Type B pancreatic cell (in vitro differentiated cells): ENCODE measurements at regions not wholly inside any gene's neighbourhood (a gene's known extent, or its start where the extent isn't known, plus 50 kb on each side); places are given as distances from the start of the nearest gene placed in this dataset.

ENCODE experiments used
- DNase-seq: peaks from one replicate; pipeline ENCODE4 v3.0.0; 2021; ENCODE audit warnings: mixed read lengths; ENCODE audit not compliant: unreplicated experiment; ENCODE audit errors: extremely low spot score
- H3K27ac Mint-ChIP-seq: 2 replicates; pipeline ENCODE4 v1.8.0; 2021; ENCODE audit warnings: mild to moderate bottlenecking, mixed read lengths
- H3K27me3 Mint-ChIP-seq: 2 replicates; pipeline ENCODE4 v1.8.0; 2021; ENCODE audit warnings: mixed read lengths
- H3K36me3 Mint-ChIP-seq: 2 replicates; pipeline ENCODE4 v1.8.0; 2021; ENCODE audit warnings: mixed read lengths
- H3K4me1 Mint-ChIP-seq: one replicate; pipeline ENCODE4 v1.8.0; 2021; ENCODE audit warnings: mixed read lengths; ENCODE audit not compliant: unreplicated experiment
- H3K4me3 Mint-ChIP-seq: 2 replicates; pipeline ENCODE4 v1.8.0; 2021; ENCODE audit warnings: mild to moderate bottlenecking, mixed read lengths
- H3K9me3 Mint-ChIP-seq: 2 replicates; pipeline ENCODE4 v1.8.0; 2021; ENCODE audit warnings: mixed read lengths
- TF ChIP-seq, protein P1 (sequence below): fragments of 200-600 bp; sonication (generic); conservative IDR thresholded peaks from 2 replicates; pipeline ENCODE4 v1.5.0; 2021; ENCODE audit warnings: antibody characterized with exemption, mild to moderate bottlenecking

DNA sequence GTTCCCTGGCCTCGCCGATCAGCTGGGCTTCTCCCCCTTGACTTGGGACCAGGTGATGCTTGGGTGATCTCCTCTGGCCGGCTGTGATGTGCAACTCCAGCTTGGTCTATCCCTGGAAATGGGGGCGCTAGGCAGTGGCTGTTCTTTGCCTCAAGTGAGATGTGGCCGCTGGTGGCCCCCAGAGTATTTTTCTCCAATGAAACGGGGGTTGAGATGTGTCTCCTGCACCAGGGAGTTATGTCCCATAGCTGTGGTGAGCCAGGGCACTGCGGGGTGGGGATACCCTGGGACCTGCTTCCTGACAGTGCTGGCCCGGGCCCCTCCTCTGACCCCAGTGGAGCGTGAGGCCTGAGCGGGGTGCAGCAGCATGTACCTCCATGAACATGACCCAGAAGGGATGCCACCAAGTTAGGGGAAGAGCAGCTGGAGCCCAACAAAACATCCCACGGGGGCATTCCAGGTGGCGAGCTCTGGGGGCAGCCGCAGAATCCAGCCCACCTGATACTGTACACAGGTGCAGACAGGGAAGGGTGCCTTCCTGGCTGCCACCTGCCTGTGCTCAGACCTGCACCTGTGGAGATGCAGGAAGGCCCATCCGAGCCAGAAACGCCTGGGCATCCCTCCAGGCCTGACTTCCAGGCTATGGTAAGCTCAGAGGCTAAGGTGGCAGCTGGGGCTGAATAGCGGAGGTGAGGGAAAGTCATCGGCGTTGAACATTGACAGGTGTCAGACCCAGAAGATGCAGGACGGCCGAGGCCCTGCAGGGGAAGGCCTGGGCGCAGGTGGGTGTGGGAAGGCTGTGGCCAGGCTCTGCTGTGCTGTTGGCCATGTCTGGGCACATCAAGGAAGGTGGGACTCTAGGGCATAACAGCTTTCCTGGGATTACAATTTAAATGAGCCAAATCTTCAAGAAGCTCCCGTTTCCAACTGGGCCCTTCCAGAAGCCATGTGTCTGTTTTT, 97.3 kb downstream of the CTTN start:
- peaks cover 4% of the 10 kb centered on the region for H3K36me3 Mint-ChIP-seq
- no peak overlapping the region for H3K27ac Mint-ChIP-seq
- H3K4me1 Mint-ChIP-seq = no peaks in the 10 kb centered on the region
- H3K27me3 Mint-ChIP-seq = no peaks in the 10 kb centered on the region
- no peak overlapping the region for H3K4me3 Mint-ChIP-seq
- H3K9me3 Mint-ChIP-seq = no peaks in the 10 kb centered on the region
- DNase-seq = no peak
- TF ChIP-seq, protein P1, sequence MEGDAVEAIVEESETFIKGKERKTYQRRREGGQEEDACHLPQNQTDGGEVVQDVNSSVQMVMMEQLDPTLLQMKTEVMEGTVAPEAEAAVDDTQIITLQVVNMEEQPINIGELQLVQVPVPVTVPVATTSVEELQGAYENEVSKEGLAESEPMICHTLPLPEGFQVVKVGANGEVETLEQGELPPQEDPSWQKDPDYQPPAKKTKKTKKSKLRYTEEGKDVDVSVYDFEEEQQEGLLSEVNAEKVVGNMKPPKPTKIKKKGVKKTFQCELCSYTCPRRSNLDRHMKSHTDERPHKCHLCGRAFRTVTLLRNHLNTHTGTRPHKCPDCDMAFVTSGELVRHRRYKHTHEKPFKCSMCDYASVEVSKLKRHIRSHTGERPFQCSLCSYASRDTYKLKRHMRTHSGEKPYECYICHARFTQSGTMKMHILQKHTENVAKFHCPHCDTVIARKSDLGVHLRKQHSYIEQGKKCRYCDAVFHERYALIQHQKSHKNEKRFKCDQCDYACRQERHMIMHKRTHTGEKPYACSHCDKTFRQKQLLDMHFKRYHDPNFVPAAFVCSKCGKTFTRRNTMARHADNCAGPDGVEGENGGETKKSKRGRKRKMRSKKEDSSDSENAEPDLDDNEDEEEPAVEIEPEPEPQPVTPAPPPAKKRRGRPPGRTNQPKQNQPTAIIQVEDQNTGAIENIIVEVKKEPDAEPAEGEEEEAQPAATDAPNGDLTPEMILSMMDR = no peak

GRCh38 chr11:70496591-70497535, 98.5 kb downstream of the CTTN start:
- Mint-ChIP-seq H3K9me3 (no peaks in the 10 kb centered on the region), H3K27me3 (no peaks in the 10 kb centered on the region)

GRCh38 chr11:70497536-70498075, 99.3 kb downstream of the CTTN start:
- Mint-ChIP-seq H3K36me3 (no peaks in the 10 kb centered on the region), H3K9me3 (no peaks in the 10 kb centered on the region), H3K4me3 (no peak overlapping the region), H3K27ac (no peak overlapping the region), H3K27me3 (no peaks in the 10 kb centered on the region), H3K4me1 (no peaks in the 10 kb centered on the region)
- DNase-seq = no peak
- TF ChIP-seq, protein P1 = no peak

More at GRCh38 chr11:70496591-70497535, 98.5 kb downstream of the CTTN start:
- Mint-ChIP-seq H3K4me1 (no peaks in the 10 kb centered on the region), H3K4me3 (no peak overlapping the region), H3K36me3 (no peaks in the 10 kb centered on the region), H3K27ac (no peak overlapping the region)
- no peak for DNase-seq
- TF ChIP-seq, protein P1 = no peak

- Mint-ChIP-seq H3K4me3 (no peak overlapping the region), H3K9me3 (no peaks in the 10 kb centered on the region), H3K36me3 (no peaks in the 10 kb centered on the region), H3K27ac (no peak overlapping the region), H3K27me3 (no peaks in the 10 kb centered on the region), H3K4me1 (no peaks in the 10 kb centered on the region)
- TF ChIP-seq, protein P1 = no peak
- no peak for DNase-seq
Observed at GRCh38 chr11:70498171-70498571, 99.8 kb downstream of the CTTN start.

- Mint-ChIP-seq H3K36me3 (no peaks in the 10 kb centered on the region), H3K4me1 (peaks cover 6% of the 10 kb centered on the region), H3K4me3 (no peak overlapping the region), H3K27ac (no peak overlapping the region), H3K27me3 (no peaks in the 10 kb centered on the region), H3K9me3 (no peaks in the 10 kb centered on the region)
- DNase-seq = no peak
- TF ChIP-seq, protein P1 = no peak
Observed at GRCh38 chr11:70498976-70499801, 100.9 kb downstream of the CTTN start.
